GM21390 (cell line): ENCODE measurements at regions not wholly inside any gene's neighbourhood (a gene's known extent, or its start where the extent isn't known, plus 50 kb on each side); places are given as distances from the start of the nearest gene placed in this dataset.

Source experiments
- ATAC-seq: cut with Tn5 transposase; IDR thresholded peaks from one replicate; pipeline ENCODE4 v1.9.1; 2021; ENCODE audit not compliant: unreplicated experiment

- ATAC-seq = no peak
These were observed 213.0 kb upstream of the SETBP1 start for GRCh38 chr18:44467718-44468117.

GRCh38 chr18:44473394-44474066 is 207.2 kb upstream of the SETBP1 start:
- ATAC-seq = no peak

GRCh38 chr18:44474067-44474411 is 206.6 kb upstream of the SETBP1 start:
- no peak for ATAC-seq

- ATAC-seq = no peak
These were observed 206.1 kb upstream of the SETBP1 start for GRCh38 chr18:44474591-44474990.

GRCh38 chr18:44482761-44483160 is 197.9 kb upstream of the SETBP1 start:
- ATAC-seq = no peak

GRCh38 chr18:44495151-44495550 is 185.5 kb upstream of the SETBP1 start:
- ATAC-seq = no peak

- ATAC-seq = no peak
These were observed 183.4 kb upstream of the SETBP1 start for GRCh38 chr18:44497311-44497710.

- ATAC-seq = no peak
These were observed 182.8 kb upstream of the SETBP1 start for GRCh38 chr18:44497757-44498490.

- ATAC-seq = no peak
These were observed 179.7 kb upstream of the SETBP1 start for GRCh38 chr18:44500808-44501610.

GRCh38 chr18:44502221-44502620 is 178.5 kb upstream of the SETBP1 start:
- no peak for ATAC-seq

- no peak for ATAC-seq
These were observed 177.9 kb upstream of the SETBP1 start for GRCh38 chr18:44502790-44503189.

- no peak for ATAC-seq
These were observed 176.8 kb upstream of the SETBP1 start for GRCh38 chr18:44503854-44504253.

- peak; percentile 87 for ATAC-seq
These were observed 172.9 kb upstream of the SETBP1 start for GRCh38 chr18:44507729-44508325.

- no peak for ATAC-seq
These were observed 172.2 kb upstream of the SETBP1 start for GRCh38 chr18:44508474-44508873.

GRCh38 chr18:44509048-44509447 is 171.6 kb upstream of the SETBP1 start:
- no peak for ATAC-seq

GRCh38 chr18:44510390-44510789 is 170.3 kb upstream of the SETBP1 start:
- no peak for ATAC-seq

- ATAC-seq = no peak
These were observed 167.5 kb upstream of the SETBP1 start for GRCh38 chr18:44513233-44513632.

- ATAC-seq = no peak
These were observed 166.6 kb upstream of the SETBP1 start for GRCh38 chr18:44514106-44514505.

- no peak for ATAC-seq
These were observed 165.9 kb upstream of the SETBP1 start for GRCh38 chr18:44514766-44515165.

GRCh38 chr18:44516450-44516849 is 164.2 kb upstream of the SETBP1 start:
- no peak for ATAC-seq

GRCh38 chr18:44517136-44517535 is 163.6 kb upstream of the SETBP1 start:
- ATAC-seq = no peak
